AG09309 (cell line): ENCODE measurements at regions not wholly inside any gene's neighbourhood (a gene's known extent, or its start where the extent isn't known, plus 50 kb on each side); places are given as distances from the start of the nearest gene placed in this dataset.

Experiments used
- DNase-seq: peaks from one replicate; pipeline ENCODE4 v3.0.0-alpha.2; 2010; ENCODE audit warnings: low read depth
- H3K4me3 ChIP-seq: 2 replicates; pipeline ENCODE4 v1.5.1; 2011; ENCODE audit warnings: mild to moderate bottlenecking, low read depth, low read length, moderate library complexity; ENCODE audit not compliant: control insufficient read depth
- TF ChIP-seq, protein P1 (sequence below): IDR thresholded peaks from 2 replicates; pipeline ENCODE4 v1.5.1; 2011; ENCODE audit warnings: mild to moderate bottlenecking, low read depth, low read length, inconsistent platforms; ENCODE audit not compliant: insufficient read depth, control insufficient read depth; ENCODE audit errors: missing control alignments

DNA sequence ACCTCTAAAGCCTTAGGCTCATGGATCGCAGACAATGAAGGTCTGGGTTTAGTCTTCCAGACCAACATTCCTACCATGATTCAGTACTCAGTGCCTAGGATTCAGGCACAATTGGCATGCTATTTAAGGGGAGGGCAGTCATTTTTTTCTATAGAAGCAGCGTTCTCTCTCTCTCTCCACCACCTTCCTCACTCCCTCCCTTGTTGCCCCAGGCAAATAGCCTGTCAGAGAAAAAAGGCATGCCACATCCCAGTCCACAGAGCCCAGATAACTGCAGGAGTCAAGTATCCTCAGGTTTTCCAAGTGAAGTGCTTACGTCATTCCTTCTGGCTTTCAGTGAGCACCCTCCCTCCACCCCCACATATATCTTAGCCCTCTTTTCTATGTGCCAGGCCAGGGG is 533.0 kb downstream of the BCOR start:
- DNase-seq: no peak
- TF ChIP-seq, protein P1, sequence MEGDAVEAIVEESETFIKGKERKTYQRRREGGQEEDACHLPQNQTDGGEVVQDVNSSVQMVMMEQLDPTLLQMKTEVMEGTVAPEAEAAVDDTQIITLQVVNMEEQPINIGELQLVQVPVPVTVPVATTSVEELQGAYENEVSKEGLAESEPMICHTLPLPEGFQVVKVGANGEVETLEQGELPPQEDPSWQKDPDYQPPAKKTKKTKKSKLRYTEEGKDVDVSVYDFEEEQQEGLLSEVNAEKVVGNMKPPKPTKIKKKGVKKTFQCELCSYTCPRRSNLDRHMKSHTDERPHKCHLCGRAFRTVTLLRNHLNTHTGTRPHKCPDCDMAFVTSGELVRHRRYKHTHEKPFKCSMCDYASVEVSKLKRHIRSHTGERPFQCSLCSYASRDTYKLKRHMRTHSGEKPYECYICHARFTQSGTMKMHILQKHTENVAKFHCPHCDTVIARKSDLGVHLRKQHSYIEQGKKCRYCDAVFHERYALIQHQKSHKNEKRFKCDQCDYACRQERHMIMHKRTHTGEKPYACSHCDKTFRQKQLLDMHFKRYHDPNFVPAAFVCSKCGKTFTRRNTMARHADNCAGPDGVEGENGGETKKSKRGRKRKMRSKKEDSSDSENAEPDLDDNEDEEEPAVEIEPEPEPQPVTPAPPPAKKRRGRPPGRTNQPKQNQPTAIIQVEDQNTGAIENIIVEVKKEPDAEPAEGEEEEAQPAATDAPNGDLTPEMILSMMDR: no peak

DNA sequence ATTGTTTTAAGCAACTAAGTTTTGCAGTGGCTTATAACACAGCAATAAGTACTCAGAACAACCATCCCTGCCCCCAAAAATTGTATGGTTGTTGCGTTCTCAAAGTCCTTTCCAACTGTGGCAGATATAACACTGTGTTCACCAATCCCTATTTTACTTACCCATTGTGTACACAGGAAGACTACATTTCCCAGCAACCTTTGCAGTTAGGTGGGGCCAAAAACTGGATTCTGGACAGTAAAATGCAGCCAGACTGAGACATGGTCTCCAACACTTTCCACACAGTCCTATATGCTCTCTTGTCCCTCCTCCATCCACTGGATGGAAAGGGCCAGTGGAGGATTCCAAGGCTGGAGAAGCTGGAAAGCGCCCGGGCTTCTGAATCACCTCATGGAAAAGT is 523.6 kb downstream of the BCOR start:
- no peak for DNase-seq
- H3K4me3 ChIP-seq: no peak overlapping the region
- TF ChIP-seq, protein P1: no peak

More for the DNA sequence above, 533.0 kb downstream of the BCOR start:
- no peak overlapping the region for H3K4me3 ChIP-seq

DNA sequence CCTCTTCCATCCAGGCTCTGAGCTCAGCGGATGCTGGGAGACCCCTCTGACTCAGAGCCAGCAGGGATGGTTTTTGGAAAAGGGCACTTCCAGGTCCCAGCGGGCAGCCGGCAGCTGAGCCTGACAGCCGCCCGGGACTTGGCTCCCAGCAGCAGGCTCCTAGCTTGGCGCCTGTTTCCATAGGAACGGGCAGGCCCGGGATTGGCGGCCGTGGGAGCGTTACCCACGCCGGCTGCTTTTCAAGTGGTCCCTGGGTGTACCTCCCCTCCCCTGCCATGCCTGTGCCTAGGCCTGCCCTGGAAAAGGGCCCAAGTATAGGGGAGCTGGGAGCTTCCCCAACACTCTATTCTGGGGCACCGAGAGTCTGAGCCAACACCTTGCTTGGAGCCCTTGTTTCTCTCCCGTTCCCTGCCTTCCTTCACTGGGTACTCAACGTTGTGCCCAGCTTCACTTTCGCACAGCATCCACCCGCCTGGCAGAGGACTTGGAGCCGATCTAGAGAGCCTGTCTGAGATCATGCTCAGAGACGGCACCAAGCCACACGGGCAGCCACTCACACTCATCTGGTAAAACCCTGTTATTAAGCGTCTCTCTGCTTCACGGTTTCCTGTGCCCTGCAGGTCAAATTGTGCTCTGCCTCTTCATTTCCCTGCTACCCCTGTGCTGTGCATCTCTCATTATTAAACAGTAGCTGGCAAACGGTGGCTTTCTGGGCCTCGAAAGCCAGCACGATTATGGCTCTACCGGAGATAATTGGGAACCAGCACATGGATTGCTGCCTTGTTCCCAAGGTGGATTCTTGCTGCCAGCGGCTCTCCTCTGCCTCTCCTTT is 521.5 kb downstream of the BCOR start:
- no peak for DNase-seq
- TF ChIP-seq, protein P1: no peak
- no peak overlapping the region for H3K4me3 ChIP-seq

DNA sequence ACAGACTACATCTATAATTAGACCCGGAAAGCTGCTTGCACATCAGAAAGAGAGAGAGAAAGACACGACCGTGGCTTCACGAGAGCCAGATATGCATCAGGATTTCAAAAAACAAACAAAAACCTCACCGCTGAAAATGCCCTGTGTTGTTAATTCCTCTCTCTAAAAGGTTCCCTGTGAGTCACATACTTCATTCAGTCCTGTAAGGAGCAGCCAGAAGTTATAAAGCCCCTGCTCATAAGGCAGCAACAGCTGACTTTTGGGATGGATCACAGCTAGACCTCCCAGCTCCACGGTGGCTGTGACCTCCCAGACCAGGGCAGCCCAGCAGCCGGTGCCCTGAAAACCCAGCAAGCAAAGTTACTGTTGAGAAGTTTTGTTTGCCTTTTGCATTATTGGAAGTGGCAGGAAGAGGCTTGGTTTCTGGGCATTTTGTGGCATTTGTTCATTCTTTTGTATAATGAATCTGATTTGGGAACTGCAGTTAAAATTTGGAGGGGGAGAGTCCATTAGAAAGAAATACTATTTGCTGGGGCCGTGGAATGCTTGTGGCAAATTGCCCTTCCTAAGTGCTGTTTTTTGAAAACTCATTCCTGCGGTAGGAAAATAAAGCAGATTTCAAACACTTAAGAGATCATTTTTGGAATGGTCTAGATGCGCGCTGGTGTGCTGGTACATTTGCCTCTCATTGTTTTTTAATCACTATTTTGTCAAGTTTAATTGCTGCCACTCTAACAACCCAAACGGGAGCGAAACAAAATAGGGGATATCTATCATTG is 520.4 kb downstream of the BCOR start:
- H3K4me3 ChIP-seq: no peak overlapping the region
- no peak for DNase-seq
- TF ChIP-seq, protein P1: no peak

DNA sequence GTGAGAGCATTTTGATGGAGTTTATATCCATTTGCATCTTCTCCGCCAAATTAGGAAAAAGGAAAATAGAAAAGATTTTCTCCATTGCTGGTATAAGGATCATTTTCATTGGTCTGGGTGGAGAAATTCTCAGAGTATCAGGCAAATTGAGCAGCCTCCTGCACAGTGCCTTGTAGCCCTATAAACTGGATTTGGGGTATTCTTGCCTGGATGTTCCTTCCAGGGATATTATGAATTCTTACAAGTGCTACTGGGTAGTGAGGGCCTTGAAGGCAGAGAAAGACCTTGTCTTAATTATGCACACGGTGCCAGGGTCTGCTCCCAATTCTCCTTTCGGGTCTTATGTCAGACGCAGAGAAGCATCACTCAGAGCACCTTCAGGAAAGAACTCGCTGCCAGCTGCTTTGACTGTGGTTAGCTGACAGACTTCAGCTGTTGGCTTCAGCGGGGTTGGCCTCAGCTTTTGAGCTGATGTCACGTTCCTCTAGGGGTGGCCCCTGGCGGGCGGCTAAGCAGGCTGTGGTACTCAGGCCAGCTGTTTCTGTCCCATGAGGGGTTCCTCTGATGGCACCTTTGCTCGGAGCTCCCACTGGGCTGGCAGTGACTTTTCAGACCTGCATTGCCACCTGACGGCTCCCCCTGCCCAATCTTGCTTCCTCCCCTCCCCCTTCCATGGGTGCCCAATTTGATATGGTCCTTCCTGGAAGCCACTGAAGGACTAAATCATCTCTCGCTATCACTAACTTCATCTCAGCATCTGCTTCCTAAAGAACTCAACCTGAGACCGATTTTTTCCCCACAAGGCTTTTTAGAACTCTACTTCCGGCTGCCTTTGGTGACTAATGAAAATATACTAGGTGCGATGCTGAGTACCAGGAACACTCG is 519.5 kb downstream of the BCOR start:
- no peak overlapping the region for H3K4me3 ChIP-seq
- DNase-seq: no peak
- TF ChIP-seq, protein P1: no peak

DNA sequence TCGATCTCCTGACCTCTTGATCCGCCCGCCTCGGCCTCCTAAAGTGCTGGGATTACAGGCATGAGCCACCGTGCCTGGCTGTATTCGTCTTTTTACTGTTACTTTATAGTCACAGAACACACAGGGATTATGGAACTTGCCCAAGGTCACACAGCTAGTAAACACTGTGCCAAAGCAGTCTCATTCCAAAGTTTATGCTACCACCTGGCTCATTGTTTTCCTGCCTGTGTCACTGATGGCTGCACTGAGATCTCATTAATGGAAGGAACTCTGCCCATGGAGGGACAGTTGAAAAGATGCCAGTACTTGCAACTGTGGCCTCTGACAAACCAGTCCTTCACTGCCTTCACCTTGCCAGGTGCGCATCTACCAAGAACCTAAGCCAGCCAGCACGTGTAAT is 517.7 kb downstream of the BCOR start:
- TF ChIP-seq, protein P1: no peak
- DNase-seq: no peak
- no peak overlapping the region for H3K4me3 ChIP-seq
